ENCODE measurements at regions not wholly inside any gene's neighbourhood (a gene's known extent, or its start where the extent isn't known, plus 50 kb on each side); places are given as distances from the start of the nearest gene placed in this dataset.

- TF ChIP-seq HES1 (IDR thresholded peaks at IDR 0.05; ENCODE audit: low read depth) = no peak
- no peak for TF ChIP-seq HEY1 (CRISPR knock-in tag; IDR thresholded peaks at IDR 0.05; ENCODE audit: borderline replicate concordance)
- TF ChIP-seq HIVEP1 (CRISPR knock-in tag; IDR thresholded peaks at IDR 0.05) = no peak
- TF ChIP-seq SPI1 (IDR thresholded peaks at IDR 0.05; ENCODE audit: borderline replicate concordance, low read depth, low read length) = no peak
- peak; percentile 88 for TF ChIP-seq MAFG (tag; conservative IDR thresholded peaks at IDR 0.05)
- TF ChIP-seq, protein P1, sequence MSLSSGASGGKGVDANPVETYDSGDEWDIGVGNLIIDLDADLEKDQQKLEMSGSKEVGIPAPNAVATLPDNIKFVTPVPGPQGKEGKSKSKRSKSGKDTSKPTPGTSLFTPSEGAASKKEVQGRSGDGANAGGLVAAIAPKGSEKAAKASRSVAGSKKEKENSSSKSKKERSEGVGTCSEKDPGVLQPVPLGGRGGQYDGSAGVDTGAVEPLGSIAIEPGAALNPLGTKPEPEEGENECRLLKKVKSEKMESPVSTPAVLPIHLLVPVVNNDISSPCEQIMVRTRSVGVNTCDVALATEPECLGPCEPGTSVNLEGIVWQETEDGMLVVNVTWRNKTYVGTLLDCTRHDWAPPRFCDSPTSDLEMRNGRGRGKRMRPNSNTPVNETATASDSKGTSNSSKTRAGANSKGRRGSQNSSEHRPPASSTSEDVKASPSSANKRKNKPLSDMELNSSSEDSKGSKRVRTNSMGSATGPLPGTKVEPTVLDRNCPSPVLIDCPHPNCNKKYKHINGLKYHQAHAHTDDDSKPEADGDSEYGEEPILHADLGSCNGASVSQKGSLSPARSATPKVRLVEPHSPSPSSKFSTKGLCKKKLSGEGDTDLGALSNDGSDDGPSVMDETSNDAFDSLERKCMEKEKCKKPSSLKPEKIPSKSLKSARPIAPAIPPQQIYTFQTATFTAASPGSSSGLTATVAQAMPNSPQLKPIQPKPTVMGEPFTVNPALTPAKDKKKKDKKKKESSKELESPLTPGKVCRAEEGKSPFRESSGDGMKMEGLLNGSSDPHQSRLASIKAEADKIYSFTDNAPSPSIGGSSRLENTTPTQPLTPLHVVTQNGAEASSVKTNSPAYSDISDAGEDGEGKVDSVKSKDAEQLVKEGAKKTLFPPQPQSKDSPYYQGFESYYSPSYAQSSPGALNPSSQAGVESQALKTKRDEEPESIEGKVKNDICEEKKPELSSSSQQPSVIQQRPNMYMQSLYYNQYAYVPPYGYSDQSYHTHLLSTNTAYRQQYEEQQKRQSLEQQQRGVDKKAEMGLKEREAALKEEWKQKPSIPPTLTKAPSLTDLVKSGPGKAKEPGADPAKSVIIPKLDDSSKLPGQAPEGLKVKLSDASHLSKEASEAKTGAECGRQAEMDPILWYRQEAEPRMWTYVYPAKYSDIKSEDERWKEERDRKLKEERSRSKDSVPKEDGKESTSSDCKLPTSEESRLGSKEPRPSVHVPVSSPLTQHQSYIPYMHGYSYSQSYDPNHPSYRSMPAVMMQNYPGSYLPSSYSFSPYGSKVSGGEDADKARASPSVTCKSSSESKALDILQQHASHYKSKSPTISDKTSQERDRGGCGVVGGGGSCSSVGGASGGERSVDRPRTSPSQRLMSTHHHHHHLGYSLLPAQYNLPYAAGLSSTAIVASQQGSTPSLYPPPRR (CRISPR knock-in tag; IDR thresholded peaks at IDR 0.05; ENCODE audit: borderline replicate concordance) = no peak
- no peak for TF ChIP-seq HSF4 (CRISPR knock-in tag; IDR thresholded peaks at IDR 0.05; ENCODE audit: borderline replicate concordance)
- TF ChIP-seq CBX8 (IDR thresholded peaks at IDR 0.05; ENCODE audit: borderline replicate concordance, extremely low read depth, low read depth, low read length, poor library complexity, severe bottlenecking) = no peak
- TF ChIP-seq PPARD (CRISPR knock-in tag; IDR thresholded peaks at IDR 0.05) = no peak
- TF ChIP-seq SNRNP70 (optimal IDR thresholded peaks at IDR 0.05; ENCODE audit: low read depth, low read length) = no peak
- no peak for TF ChIP-seq ZNF764 (CRISPR knock-in tag; IDR thresholded peaks at IDR 0.05; ENCODE audit: low read depth)
- TF ChIP-seq ZBTB2 (IDR thresholded peaks at IDR 0.05) = peak; percentile 86
- TF ChIP-seq, protein P2, sequence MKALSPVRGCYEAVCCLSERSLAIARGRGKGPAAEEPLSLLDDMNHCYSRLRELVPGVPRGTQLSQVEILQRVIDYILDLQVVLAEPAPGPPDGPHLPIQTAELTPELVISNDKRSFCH (CRISPR knock-in tag; IDR thresholded peaks at IDR 0.05) = no peak
- TF ChIP-seq, protein P2 (tag; IDR thresholded peaks at IDR 0.05) = peak; percentile 99
- peak; percentile 31; the same call in 1 of the 2 replicates for TF ChIP-seq GABPB1 (CRISPR knock-in tag; IDR thresholded peaks at IDR 0.05)
- peak; percentile 70 for TF ChIP-seq MAFK (IDR thresholded peaks at IDR 0.05; ENCODE audit: low read length)
- no peak for TF ChIP-seq ZNF75A (CRISPR knock-in tag; IDR thresholded peaks at IDR 0.05)
- no peak for TF ChIP-seq RBM22 (IDR thresholded peaks at IDR 0.05; ENCODE audit: low read depth, low read length, poor library complexity, severe bottlenecking)
- TF ChIP-seq COPS2 (conservative IDR thresholded peaks at IDR 0.05) = no peak
- TF ChIP-seq GTF2B (IDR thresholded peaks at IDR 0.05; ENCODE audit: extremely low read depth, insufficient read length) = no peak
- TF ChIP-seq ZNF668 (CRISPR knock-in tag; IDR thresholded peaks at IDR 0.05) = peak; percentile 86; the same call in 1 of the 2 replicates
Observed at GRCh38 chr5:68423154-68423811, 207.7 kb downstream of the PIK3R1 start (continued).

All from K562 (cell line).